GM23338 (cell line): ENCODE measurements at regions not wholly inside any gene's neighbourhood (a gene's known extent, or its start where the extent isn't known, plus 50 kb on each side); places are given as distances from the start of the nearest gene placed in this dataset.

Experiments used
- ATAC-seq: fragments of 200-7000 bp; cut with Tn5 transposase; 3 replicates; pipeline ENCODE4 v1.9.1; 2020
- DNase-seq: peaks from one replicate; pipeline ENCODE4 v3.0.0-alpha.2; 2015; ENCODE audit warnings: low spot score
- H2AFZ ChIP-seq: fragments of 200-600 bp; sonication (generic); 2 replicates; pipeline ENCODE4 v1.8.0; 2016; ENCODE audit warnings: antibody characterized with exemption, mild to moderate bottlenecking, moderate library complexity
- H3F3A ChIP-seq: fragments of 200-600 bp; sonication (generic); replicated peaks from 2 replicates; pipeline ENCODE4 v1.8.0; 2017; ENCODE audit warnings: antibody characterized with exemption, mixed run types, low read depth
- H3K27ac ChIP-seq: fragments of 200-600 bp; sonication (generic); 2 replicates; pipeline ENCODE4 v1.6.1; 2016; ENCODE audit warnings: low read depth
- H3K27me3 ChIP-seq: fragments of 200-600 bp; sonication (generic); 2 replicates; pipeline ENCODE4 v1.8.0; 2016; ENCODE audit warnings: mild to moderate bottlenecking, mixed run types, moderate library complexity; ENCODE audit not compliant: insufficient read depth
- H3K36me3 ChIP-seq: fragments of 200-600 bp; sonication (generic); 2 replicates; pipeline ENCODE4 v1.8.0; 2016; ENCODE audit warnings: mild to moderate bottlenecking; ENCODE audit not compliant: insufficient read depth
- H3K4me1 ChIP-seq: fragments of 200-600 bp; sonication (generic); 2 replicates; pipeline ENCODE4 v1.8.0; 2016; ENCODE audit warnings: mild to moderate bottlenecking, moderate library complexity; ENCODE audit not compliant: insufficient read depth
- H3K4me2 ChIP-seq: fragments of 200-600 bp; sonication (generic); 2 replicates; pipeline ENCODE4 v1.7.1; 2017; ENCODE audit warnings: mixed run types
- H3K4me3 ChIP-seq: fragments of 200-600 bp; sonication (generic); 2 replicates; pipeline ENCODE4 v1.6.1; 2016; ENCODE audit warnings: mixed run types
- H3K79me2 ChIP-seq: fragments of 200-600 bp; sonication (generic); replicated peaks from 2 replicates; pipeline ENCODE4 v1.8.0; 2017; ENCODE audit warnings: mild to moderate bottlenecking; ENCODE audit not compliant: insufficient read depth
- H3K9me2 ChIP-seq: fragments of 200-600 bp; sonication (generic); 2 replicates; pipeline ENCODE4 v1.8.0; 2017; ENCODE audit not compliant: insufficient read depth
- H4K20me1 ChIP-seq: fragments of 200-600 bp; sonication (generic); replicated peaks from 2 replicates; pipeline ENCODE4 v1.8.0; 2017; ENCODE audit warnings: mild to moderate bottlenecking; ENCODE audit not compliant: insufficient read depth
- H3K27ac Mint-ChIP-seq: 2 replicates; pipeline ENCODE4 v1.8.0; 2020; ENCODE audit warnings: inconsistent platforms, mild to moderate bottlenecking, moderate library complexity, mixed read lengths
- H3K27me3 Mint-ChIP-seq: 3 replicates; pipeline ENCODE4 v1.8.0; 2022; ENCODE audit warnings: low read depth, mild to moderate bottlenecking, moderate library complexity, mixed read lengths, inconsistent platforms; ENCODE audit not compliant: insufficient read depth, poor library complexity
- H3K36me3 Mint-ChIP-seq: 3 replicates; pipeline ENCODE4 v1.8.0; 2021; ENCODE audit warnings: low read depth, mild to moderate bottlenecking, inconsistent platforms, moderate library complexity, mixed read lengths
- H3K4me1 Mint-ChIP-seq: 3 replicates; pipeline ENCODE4 v1.8.0; 2020; ENCODE audit warnings: mild to moderate bottlenecking, inconsistent platforms, mixed read lengths
- H3K4me3 Mint-ChIP-seq: 3 replicates; pipeline ENCODE4 v1.8.0; 2021; ENCODE audit warnings: moderate library complexity, mild to moderate bottlenecking, inconsistent platforms, mixed read lengths
- H3K9me3 Mint-ChIP-seq: 3 replicates; pipeline ENCODE4 v1.8.0; 2020; ENCODE audit warnings: moderate library complexity, mild to moderate bottlenecking, inconsistent platforms, mixed read lengths
- CREB1 ChIP-seq: fragments of 250-450 bp; sonication (Bioruptor Pico); IDR thresholded peaks from 2 replicates; pipeline ENCODE4 v1.5.0; 2020; ENCODE audit warnings: low read depth, mild to moderate bottlenecking, moderate library complexity
- CTCF ChIP-seq, 2 experiments: fragments of 200-600 bp in 1 of 2; sonication (generic) in 1 of 2; conservative IDR thresholded peaks; 2 replicates each; pipeline versions ENCODE4 v1.5.1 to v1.6.1; 2016 to 2017; ENCODE audit warnings: antibody characterized with exemption in 2 of 2, low read depth in 2 of 2, mild to moderate bottlenecking in 2 of 2, moderate library complexity in 1 of 2
- ETS1 ChIP-seq: IDR thresholded peaks from 2 replicates; pipeline ENCODE4 v1.6.1; 2016; ENCODE audit warnings: antibody characterized with exemption
- EZH2 ChIP-seq: fragments of 200-600 bp; sonication (generic); IDR thresholded peaks from one replicate; pipeline ENCODE4 v1.8.0; 2017; ENCODE audit warnings: antibody characterized with exemption, mild to moderate bottlenecking, low read depth; ENCODE audit not compliant: unreplicated experiment
- EZH2phosphoT487 ChIP-seq: fragments of 200-600 bp; sonication (generic); IDR thresholded peaks from one replicate; pipeline ENCODE4 v1.8.1; 2018; ENCODE audit warnings: antibody characterized with exemption; ENCODE audit not compliant: unreplicated experiment
- JUNB ChIP-seq: IDR thresholded peaks from one replicate; pipeline ENCODE4 v1.6.1; 2016; ENCODE audit warnings: antibody characterized with exemption; ENCODE audit not compliant: unreplicated experiment
- NANOG ChIP-seq: IDR thresholded peaks from 2 replicates; pipeline ENCODE4 v1.6.1; 2016; ENCODE audit warnings: antibody characterized with exemption, borderline replicate concordance
- POLR2AphosphoS5 ChIP-seq: IDR thresholded peaks from 2 replicates; pipeline ENCODE4 v1.6.1; 2016; ENCODE audit warnings: antibody characterized with exemption, low read depth
- REST ChIP-seq: IDR thresholded peaks from one replicate; pipeline ENCODE4 v1.6.1; 2018; ENCODE audit warnings: antibody characterized with exemption; ENCODE audit not compliant: unreplicated experiment
- STAT1 ChIP-seq: IDR thresholded peaks from one replicate; pipeline ENCODE4 v1.6.1; 2016; ENCODE audit warnings: antibody characterized with exemption; ENCODE audit not compliant: unreplicated experiment
- ZNF114 ChIP-seq: fragments of 250-450 bp; sonication (Bioruptor Pico); IDR thresholded peaks from 2 replicates; pipeline ENCODE4 v1.5.0; 2020; ENCODE audit warnings: mild to moderate bottlenecking, moderate library complexity
- ZNF331 ChIP-seq: fragments of 250-450 bp; sonication (Bioruptor Pico); IDR thresholded peaks from 2 replicates; pipeline ENCODE4 v1.5.0; 2020; ENCODE audit warnings: low read depth, mild to moderate bottlenecking, moderate library complexity
- ZNF462 ChIP-seq: fragments of 250-450 bp; sonication (Bioruptor Pico); IDR thresholded peaks from 2 replicates; pipeline ENCODE4 v1.5.0; 2020; ENCODE audit warnings: mild to moderate bottlenecking, moderate library complexity

- Histone ChIP-seq H4K20me1 (no peaks in the 10 kb centered on the region), H3K36me3 (peaks cover 14% of the 10 kb centered on the region; the same call in 1 of the 2 replicates), H3K9me2 (peaks cover 14% of the 10 kb centered on the region; the same call in 1 of the 2 replicates), H3K27ac (no peak overlapping the region), H3K4me1 (peaks cover 14% of the 10 kb centered on the region), H3F3A (peaks cover 7% of the 10 kb centered on the region; the same call in 1 of the 2 replicates), H2AFZ (no peak overlapping the region), H3K27me3 (no peaks in the 10 kb centered on the region), H3K79me2 (no peaks in the 10 kb centered on the region), H3K4me2 (no peak overlapping the region), H3K4me3 (no peak overlapping the region)
- Mint-ChIP-seq H3K27me3 (peaks cover 5% of the 10 kb centered on the region), H3K9me3 (peaks cover 35% of the 10 kb centered on the region), H3K27ac (no peak overlapping the region), H3K4me1 (peaks cover 25% of the 10 kb centered on the region), H3K36me3 (peaks cover 33% of the 10 kb centered on the region), H3K4me3 (no peak overlapping the region)
- TF ChIP-seq ZNF114 (CRISPR knock-in tag) (no peak), NANOG (no peak), REST (no peak), EZH2 (no peak), ZNF462 (CRISPR knock-in tag) (no peak), CTCF (conservative IDR thresholded peaks at IDR 0.05; ENCODE audit: low read depth in 2 of 2) (no peak), POLR2AphosphoS5 (no peak), CREB1 (CRISPR knock-in tag) (no peak), STAT1 (no peak), JUNB (no peak), EZH2phosphoT487 (no peak), ZNF331 (CRISPR knock-in tag) (no peak), ETS1 (no peak)
- ATAC-seq (no peak), DNase-seq (no peak)
These were observed 443.6 kb upstream of the HNRNPA3 start for GRCh38 chr2:176769021-176769420.
